Hepatic stellate cell (primary cell): ENCODE measurements at regions not wholly inside any gene's neighbourhood (a gene's known extent, or its start where the extent isn't known, plus 50 kb on each side); places are given as distances from the start of the nearest gene placed in this dataset.
"Not testable (repeated sequence)": the region's sequence is repeated elsewhere in the genome, so short reads cannot be mapped to it uniquely, and the experiment has no call there.

Experiments
- DNase-seq: peaks from one replicate; pipeline ENCODE4 v3.0.0; 2011; ENCODE audit warnings: low spot score

GRCh38 chr5:142221091-142221860, 103.5 kb downstream of the SPRY4 start:
- no peak for DNase-seq

GRCh38 chr5:142219146-142219545, 105.7 kb downstream of the SPRY4 start:
- no peak for DNase-seq

- DNase-seq, result no peak
Measured at GRCh38 chr5:142216931-142217330, 107.9 kb downstream of the SPRY4 start.

GRCh38 chr5:142215915-142216681, 107.5 kb downstream of the NDFIP1 start:
- peak; percentile 94 for DNase-seq

GRCh38 chr5:142213077-142213476, 104.5 kb downstream of the NDFIP1 start:
- DNase-seq, result no peak

- DNase-seq, result no peak
Measured at GRCh38 chr5:142211918-142212317, 103.3 kb downstream of the NDFIP1 start.

- DNase-seq, result no peak
Measured at GRCh38 chr5:142210864-142211412, 102.4 kb downstream of the NDFIP1 start.

- DNase-seq, result no peak
Measured at GRCh38 chr5:142210011-142210410, 101.4 kb downstream of the NDFIP1 start.

- no peak for DNase-seq
Measured at GRCh38 chr5:142208777-142209312, 100.3 kb downstream of the NDFIP1 start.

- DNase-seq, result not testable (repeated sequence)
Measured at GRCh38 chr5:142208244-142208643, 99.7 kb downstream of the NDFIP1 start.

- DNase-seq, result no peak
Measured at GRCh38 chr5:142206801-142207200, 98.2 kb downstream of the NDFIP1 start.

- DNase-seq, result no peak
Measured at GRCh38 chr5:142204219-142204618, 95.6 kb downstream of the NDFIP1 start.
